A549 (cell line): ENCODE measurements at regions not wholly inside any gene's neighbourhood (a gene's known extent, or its start where the extent isn't known, plus 50 kb on each side); places are given as distances from the start of the nearest gene placed in this dataset.

Experiments used
- ATAC-seq, 2 experiments: fragments of 200-7000 bp in 1 of 2; fragments of >200 bp in 1 of 2; cut with Nextera tagmentation in 1 of 2; cut with Tn5 transposase in 1 of 2; 3 replicates each; pipeline versions ENCODE4 v1.8.0 to v1.9.1; 2018 to 2020; ENCODE audit warnings: mild to moderate bottlenecking in 1 of 2, moderate library complexity in 1 of 2
- CTCF ChIA-PET: fragments of 300-600 bp; sonication (Branson Sonifier 250); formaldehyde crosslinking; extraction: SDS; loops from one replicate; lab custom pipeline; 2021; ENCODE audit warnings: antibody characterized with exemption, inconsistent platforms; lab: Yijun Ruan, JAX
- POLR2A ChIA-PET: fragments of 350-600 bp; formaldehyde crosslinking; extraction: SDS; loops from one replicate; lab custom pipeline; 2021; ENCODE audit warnings: antibody characterized with exemption, inconsistent platforms; lab: Yijun Ruan, JAX
- DNase-seq, 2 experiments: peaks; one replicate each; pipeline versions ENCODE4 v3.0.0 to v3.0.0-alpha.2; 2011 to 2016; ENCODE audit warnings: low read depth in 1 of 2, low spot score in 1 of 2
- FAIRE-seq: peaks from 2 replicates; lab custom pipeline; 2011; peaks lifted over from hg19 to GRCh38; lab: Jason Lieb, UNC
- H3K27ac ChIP-seq, 2 experiments: fragments of >200 bp; sonication (Bioruptor Twin); formaldehyde crosslinking; 3 replicates each; pipeline ENCODE4 v1.5.1; 2016 to 2017
- H3K4me1 ChIP-seq: fragments of >200 bp; sonication (Bioruptor Twin); formaldehyde crosslinking; 3 replicates; pipeline ENCODE4 v1.6.1; 2016
- H3K4me2 ChIP-seq: fragments of >200 bp; sonication (Bioruptor Twin); formaldehyde crosslinking; 3 replicates; pipeline ENCODE4 v1.6.1; 2016
- H3K4me3 ChIP-seq: fragments of >200 bp; sonication (Bioruptor Twin); formaldehyde crosslinking; 3 replicates; pipeline ENCODE4 v1.5.1; 2016
- H3K9me3 ChIP-seq: fragments of >200 bp; sonication (Bioruptor Twin); formaldehyde crosslinking; 3 replicates; pipeline ENCODE4 v1.6.1; 2016
- CEBPB ChIP-seq, 2 experiments: fragments of >200 bp in 1 of 2; sonication (Bioruptor Twin) in 1 of 2; formaldehyde crosslinking in 1 of 2; IDR thresholded peaks; 2 replicates each; pipeline ENCODE4 v1.6.1; 2012 to 2016
- CHD2 ChIP-seq: fragments of 150-350 bp; IDR thresholded peaks from 2 replicates; pipeline ENCODE4 v1.6.1; 2014; ENCODE audit warnings: low read length; ENCODE audit not compliant: partially characterized antibody
- CHD4 ChIP-seq: fragments of 200-600 bp; sonication (generic); IDR thresholded peaks from 2 replicates; pipeline ENCODE4 v1.6.1; 2016; ENCODE audit warnings: antibody characterized with exemption, mild to moderate bottlenecking, borderline replicate concordance
- EHMT2 ChIP-seq: fragments of 200-600 bp; sonication (generic); IDR thresholded peaks from 2 replicates; pipeline ENCODE4 v1.6.1; 2016; ENCODE audit warnings: antibody characterized with exemption, low read depth, mild to moderate bottlenecking, moderate library complexity
- FOSB ChIP-seq: fragments of 250-450 bp; sonication (Bioruptor Pico); IDR thresholded peaks from 2 replicates; pipeline ENCODE4 v1.5.0; 2020; ENCODE audit warnings: mild to moderate bottlenecking, moderate library complexity
- FOSL2 ChIP-seq, 2 experiments: fragments of 450-650 bp in 1 of 2; fragments of >200 bp in 1 of 2; sonication (Bioruptor Twin) in 1 of 2; formaldehyde crosslinking; IDR thresholded peaks; 2 replicates each; pipeline versions ENCODE4 v1.5.0 to v1.6.1; 2016 to 2020; ENCODE audit warnings: mild to moderate bottlenecking in 1 of 2, moderate library complexity in 1 of 2
- GATA3 ChIP-seq: IDR thresholded peaks from 2 replicates; pipeline ENCODE4 v1.6.1; 2012; ENCODE audit warnings: borderline replicate concordance
- HDAC2 ChIP-seq: fragments of 200-600 bp; sonication (generic); IDR thresholded peaks from 2 replicates; pipeline ENCODE4 v1.6.1; 2016
- HEYL ChIP-seq: fragments of 250-450 bp; sonication (Bioruptor Pico); IDR thresholded peaks from 2 replicates; pipeline ENCODE4 v1.8.0; 2021; ENCODE audit warnings: mild to moderate bottlenecking, moderate library complexity
- JUN ChIP-seq, 2 experiments: fragments of >200 bp; sonication (Bioruptor Twin); formaldehyde crosslinking; IDR thresholded peaks; 2 replicates in 1 of 2; 3 replicates in 1 of 2; pipeline ENCODE4 v1.6.1; 2016 to 2017
- KDM5A ChIP-seq: fragments of 200-600 bp; sonication (generic); IDR thresholded peaks from 2 replicates; pipeline ENCODE4 v1.6.1; 2016; ENCODE audit warnings: antibody characterized with exemption, mild to moderate bottlenecking
- NR3C1 ChIP-seq: fragments of >200 bp; sonication (Bioruptor Twin); formaldehyde crosslinking; IDR thresholded peaks from 3 replicates; pipeline ENCODE4 v1.6.1; 2017
- PBX3 ChIP-seq: IDR thresholded peaks from 2 replicates; pipeline ENCODE4 v1.6.1; 2012
- POLR2A ChIP-seq: IDR thresholded peaks from 2 replicates; pipeline ENCODE4 v1.6.1; 2012; ENCODE audit warnings: mild to moderate bottlenecking, low read length
- RAD21 ChIP-seq, 2 experiments: fragments of >200 bp in 1 of 2; sonication (Bioruptor Twin) in 1 of 2; formaldehyde crosslinking in 1 of 2; IDR thresholded peaks in 1 of 2; conservative IDR thresholded peaks in 1 of 2; 2 replicates in 1 of 2; 3 replicates in 1 of 2; pipeline ENCODE4 v1.6.1; 2012 to 2018; ENCODE audit warnings: inconsistent platforms in 1 of 2
- RARB ChIP-seq: fragments of 250-450 bp; sonication (Bioruptor Pico); IDR thresholded peaks from 2 replicates; pipeline ENCODE4 v1.8.0; 2021; ENCODE audit warnings: mild to moderate bottlenecking, moderate library complexity
- RFX5 ChIP-seq: fragments of 450-650 bp; IDR thresholded peaks from 2 replicates; pipeline ENCODE4 v1.7.1; 2014; ENCODE audit warnings: antibody characterized with exemption, mild to moderate bottlenecking, moderate library complexity
- RNF2 ChIP-seq: fragments of 200-600 bp; sonication (generic); IDR thresholded peaks from 2 replicates; pipeline ENCODE4 v1.6.1; 2016; ENCODE audit warnings: low read depth, mild to moderate bottlenecking, antibody characterized with exemption, moderate library complexity, borderline replicate concordance
- SMC3 ChIP-seq: fragments of >200 bp; sonication (Bioruptor Twin); formaldehyde crosslinking; IDR thresholded peaks from 3 replicates; pipeline ENCODE4 v1.6.1; 2018; ENCODE audit warnings: inconsistent platforms
- TFCP2L1 ChIP-seq: fragments of 250-450 bp; sonication (Bioruptor Pico); IDR thresholded peaks from 2 replicates; pipeline ENCODE4 v1.5.0; 2021; ENCODE audit warnings: mild to moderate bottlenecking
- ZSCAN20 ChIP-seq: fragments of 250-450 bp; sonication (Bioruptor Pico); IDR thresholded peaks from 2 replicates; pipeline ENCODE4 v1.8.0; 2022; ENCODE audit warnings: mild to moderate bottlenecking, moderate library complexity
- WGBS: methylation state at CpG from one replicate; pipeline ENCODE4 v1.1.6; 2017; ENCODE audit errors: missing lambda C conversion rate; 5-methylcytosine and 5-hydroxymethylcytosine counted together
- TF ChIP-seq, protein P1 (sequence below): fragments of >200 bp; sonication (Bioruptor Twin); formaldehyde crosslinking; IDR thresholded peaks from 3 replicates; pipeline ENCODE4 v1.6.1; 2016
- TF ChIP-seq, protein P2 (sequence below): IDR thresholded peaks from 2 replicates; pipeline ENCODE4 v1.6.1; 2012; ENCODE audit warnings: low read depth, borderline replicate concordance
- TF ChIP-seq, protein P3 (sequence below): IDR thresholded peaks from 2 replicates; pipeline ENCODE4 v1.6.1; 2012
- TF ChIP-seq, protein P4 (sequence below): fragments of >200 bp; sonication (Bioruptor Twin); formaldehyde crosslinking; IDR thresholded peaks from 2 replicates; pipeline ENCODE4 v1.6.1; 2016

DNA sequence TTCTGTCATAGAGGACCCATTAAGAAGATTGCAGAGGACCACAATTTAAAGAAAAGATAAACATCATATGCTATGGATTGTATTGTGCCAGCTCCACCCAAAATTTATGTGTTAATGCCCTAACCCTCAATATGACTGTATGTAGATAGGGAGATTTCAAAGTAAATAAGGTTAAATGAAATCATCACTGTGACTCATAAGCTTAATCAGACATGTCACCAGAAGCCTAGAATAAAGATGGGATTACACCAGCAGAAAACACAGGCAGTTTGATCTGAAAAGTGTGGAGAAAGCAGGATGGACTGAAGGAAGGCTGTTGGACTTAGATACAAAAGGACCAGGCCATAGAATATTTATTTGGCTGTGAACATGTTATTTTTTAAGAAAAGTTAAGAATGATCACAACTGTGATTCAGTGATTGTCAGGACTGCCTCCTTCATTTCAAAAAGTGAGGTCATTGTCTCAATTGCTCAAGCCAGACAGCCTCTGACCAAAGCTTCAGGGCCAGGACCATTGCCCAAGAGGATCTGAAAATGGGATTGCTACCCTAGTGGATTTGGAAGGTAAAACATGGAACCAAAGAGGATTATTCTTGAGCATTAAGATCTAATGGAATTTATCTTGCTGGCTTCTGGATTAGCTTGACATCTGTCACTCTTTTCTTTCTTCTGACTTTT is 270.8 kb upstream of the POM121L12 start:
- ChIA-PET CTCF (no interaction called here), POLR2A (no interaction called here)
- Histone ChIP-seq H3K27ac (no peak overlapping the region), H3K9me3 (no peaks in the 10 kb centered on the region), H3K4me3 (no peak overlapping the region), H3K4me1 (no peaks in the 10 kb centered on the region), H3K4me2 (no peak overlapping the region)
- no peak for DNase-seq
- no peak for TF ChIP-seq RARB (CRISPR knock-in tag)
- no peak for TF ChIP-seq FOSL2 (IDR thresholded peaks at IDR 0.05)
- TF ChIP-seq FOSL2 (CRISPR knock-in tag; IDR thresholded peaks at IDR 0.05), result no peak
- no peak for TF ChIP-seq CHD2
- no peak for TF ChIP-seq FOSB (CRISPR knock-in tag)
- TF ChIP-seq KDM5A, result no peak
- no peak for TF ChIP-seq HEYL
- TF ChIP-seq HDAC2, result no peak
- no peak for TF ChIP-seq RFX5
- TF ChIP-seq PBX3, result no peak
- TF ChIP-seq, protein P1, sequence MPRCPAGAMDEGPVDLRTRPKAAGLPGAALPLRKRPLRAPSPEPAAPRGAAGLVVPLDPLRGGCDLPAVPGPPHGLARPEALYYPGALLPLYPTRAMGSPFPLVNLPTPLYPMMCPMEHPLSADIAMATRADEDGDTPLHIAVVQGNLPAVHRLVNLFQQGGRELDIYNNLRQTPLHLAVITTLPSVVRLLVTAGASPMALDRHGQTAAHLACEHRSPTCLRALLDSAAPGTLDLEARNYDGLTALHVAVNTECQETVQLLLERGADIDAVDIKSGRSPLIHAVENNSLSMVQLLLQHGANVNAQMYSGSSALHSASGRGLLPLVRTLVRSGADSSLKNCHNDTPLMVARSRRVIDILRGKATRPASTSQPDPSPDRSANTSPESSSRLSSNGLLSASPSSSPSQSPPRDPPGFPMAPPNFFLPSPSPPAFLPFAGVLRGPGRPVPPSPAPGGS, result no peak
- TF ChIP-seq CEBPB (IDR thresholded peaks at IDR 0.05), result no peak
- TF ChIP-seq, protein P2, sequence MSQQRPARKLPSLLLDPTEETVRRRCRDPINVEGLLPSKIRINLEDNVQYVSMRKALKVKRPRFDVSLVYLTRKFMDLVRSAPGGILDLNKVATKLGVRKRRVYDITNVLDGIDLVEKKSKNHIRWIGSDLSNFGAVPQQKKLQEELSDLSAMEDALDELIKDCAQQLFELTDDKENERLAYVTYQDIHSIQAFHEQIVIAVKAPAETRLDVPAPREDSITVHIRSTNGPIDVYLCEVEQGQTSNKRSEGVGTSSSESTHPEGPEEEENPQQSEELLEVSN, result no peak
- no peak for TF ChIP-seq RNF2
- TF ChIP-seq NR3C1, result no peak
- no peak for TF ChIP-seq RAD21 (conservative IDR thresholded peaks at IDR 0.05 in 1 of 2, IDR thresholded peaks at IDR 0.05 in 1 of 2)
- TF ChIP-seq ZSCAN20 (CRISPR knock-in tag), result no peak
- TF ChIP-seq CHD4, result no peak
- TF ChIP-seq SMC3, result no peak
- TF ChIP-seq, protein P3, sequence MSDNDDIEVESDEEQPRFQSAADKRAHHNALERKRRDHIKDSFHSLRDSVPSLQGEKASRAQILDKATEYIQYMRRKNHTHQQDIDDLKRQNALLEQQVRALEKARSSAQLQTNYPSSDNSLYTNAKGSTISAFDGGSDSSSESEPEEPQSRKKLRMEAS, result no peak
- TF ChIP-seq JUN (IDR thresholded peaks at IDR 0.05), result no peak
- FAIRE-seq, result no peak
- no peak for ATAC-seq

DNA sequence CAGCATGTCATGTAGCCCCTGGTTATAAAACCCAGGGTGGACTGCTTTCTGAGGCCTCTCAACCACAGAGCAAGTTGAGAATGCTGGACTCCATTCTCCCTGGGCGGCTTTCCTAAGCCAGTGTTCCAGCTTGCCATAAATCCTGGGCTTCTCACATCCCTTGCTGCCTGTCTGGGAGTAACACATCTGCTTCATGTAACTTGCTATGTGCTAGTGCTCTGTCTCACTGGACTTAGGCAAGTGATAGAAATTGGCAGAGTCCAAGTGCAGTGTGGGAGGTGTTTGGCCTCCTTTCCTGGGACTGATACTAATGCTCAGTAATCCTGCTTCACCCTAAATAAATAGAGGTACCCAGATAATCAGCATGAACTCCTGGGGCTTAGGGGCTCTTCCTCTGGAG is 277.1 kb upstream of the POM121L12 start:
- no peak overlapping the region for H3K27ac ChIP-seq
- no peak for TF ChIP-seq CHD4
- no peak for TF ChIP-seq KDM5A
- TF ChIP-seq HEYL, result no peak
- no peak for TF ChIP-seq POLR2A
- TF ChIP-seq, all 56 proteins: peak for 0
- Histone ChIP-seq H3K4me2 (no peak overlapping the region), H3K4me3 (no peak overlapping the region), H3K4me1 (no peaks in the 10 kb centered on the region), H3K9me3 (no peaks in the 10 kb centered on the region)
- FAIRE-seq, result no peak
- POLR2A ChIA-PET, result no interaction called here
- WGBS, result 0% methylated on average over 1 of the region's 1 CpG
- CTCF ChIA-PET, result no interaction called here
- DNase-seq, result no peak
- ATAC-seq, result no peak

DNA sequence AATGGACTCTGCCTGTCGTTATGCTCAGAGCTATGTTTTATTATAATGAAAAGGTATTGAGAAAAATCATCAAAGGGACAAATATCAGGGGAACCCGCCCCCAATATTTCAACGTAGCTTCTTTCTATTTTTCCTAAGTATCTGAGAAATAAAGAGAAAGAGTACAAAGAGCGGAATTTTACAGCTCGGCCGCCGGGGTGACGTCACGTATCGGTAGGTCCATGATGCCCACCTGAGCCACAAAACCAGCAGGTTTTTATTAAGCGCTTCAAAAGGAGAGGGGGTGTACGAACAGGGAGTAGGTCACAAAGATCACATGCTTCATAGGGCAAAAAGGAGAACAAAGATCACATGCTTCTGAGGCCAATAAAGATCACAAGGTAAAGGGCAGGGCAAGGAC is 281.6 kb upstream of the POM121L12 start:
- Histone ChIP-seq H3K4me2 (no peak overlapping the region), H3K27ac (no peak overlapping the region), H3K9me3 (no peaks in the 10 kb centered on the region), H3K4me1 (no peaks in the 10 kb centered on the region)
- FAIRE-seq (no peak), ATAC-seq (no peak), DNase-seq (no peak)
- WGBS, result 13% methylated on average over 12 of the region's 12 CpGs
- CTCF ChIA-PET, result no interaction called here
- TF ChIP-seq GATA3, result no peak
- no peak for TF ChIP-seq SMC3
- TF ChIP-seq CHD4, result no peak
- no peak for TF ChIP-seq PBX3
- TF ChIP-seq TFCP2L1 (CRISPR knock-in tag), result no peak
- no peak for TF ChIP-seq EHMT2
- TF ChIP-seq POLR2A, result no peak
- TF ChIP-seq NR3C1, result no peak
- TF ChIP-seq HEYL, result no peak
- TF ChIP-seq, protein P4, sequence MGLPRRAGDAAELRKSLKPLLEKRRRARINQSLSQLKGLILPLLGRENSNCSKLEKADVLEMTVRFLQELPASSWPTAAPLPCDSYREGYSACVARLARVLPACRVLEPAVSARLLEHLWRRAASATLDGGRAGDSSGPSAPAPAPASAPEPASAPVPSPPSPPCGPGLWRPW, result no peak
- TF ChIP-seq RAD21 (conservative IDR thresholded peaks at IDR 0.05 in 1 of 2, IDR thresholded peaks at IDR 0.05 in 1 of 2), result no peak
- TF ChIP-seq, all 56 proteins: peak for 0
- no peak overlapping the region for H3K4me3 ChIP-seq
- POLR2A ChIA-PET, result no interaction called here
